Spinal cord (tissue), 9 donors: ENCODE measurements at regions not wholly inside any gene's neighbourhood (a gene's known extent, or its start where the extent isn't known, plus 50 kb on each side); places are given as distances from the start of the nearest gene placed in this dataset.
A peak's percentile ranks its signal among the peaks of the same experiment; 100 is the strongest.

Experiments used
- DNase-seq, 6 donors: peaks; one replicate each; pipeline versions ENCODE4 v3.0.0 to v3.0.0-alpha.2; 2013 to 2015; ENCODE audit warnings: low spot score in 6 of 6, low read depth in 4 of 6
- H3K27ac ChIP-seq: one replicate; pipeline ENCODE4 v1.5.1; 2013; ENCODE audit warnings: low read depth, low read length, control low read depth
- H3K27me3 ChIP-seq: one replicate; pipeline ENCODE4 v1.6.1; 2013; ENCODE audit warnings: low read length; ENCODE audit not compliant: control insufficient read depth, insufficient read depth
- H3K36me3 ChIP-seq: one replicate; pipeline ENCODE4 v1.6.1; 2013; ENCODE audit warnings: low read length; ENCODE audit not compliant: control insufficient read depth, insufficient read depth
- H3K4me1 ChIP-seq: one replicate; pipeline ENCODE4 v1.6.1; 2013; ENCODE audit warnings: low read length; ENCODE audit not compliant: control insufficient read depth, insufficient read depth
- H3K4me3 ChIP-seq: one replicate; pipeline ENCODE4 v1.5.1; 2013; ENCODE audit warnings: low read depth, low read length, control low read depth
- H3K9me3 ChIP-seq: one replicate; pipeline ENCODE4 v1.6.1; 2013; ENCODE audit warnings: low read length; ENCODE audit not compliant: control insufficient read depth, insufficient read depth
- WGBS: methylation state at CpG from one replicate; pipeline ENCODE4 v1.1.5; 2013; ENCODE audit warnings: missing lambda C conversion rate; ENCODE audit not compliant: insufficient coverage; 5-methylcytosine and 5-hydroxymethylcytosine counted together
- donor health status: healthy.

GRCh38 chr1:87592156-87592555 is 263.5 kb downstream of the LMO4 start:
- H3K36me3 ChIP-seq, result no peaks in the 10 kb centered on the region
- no peaks in the 10 kb centered on the region for H3K27me3 ChIP-seq
- no peak for DNase-seq
- no peaks in the 10 kb centered on the region for H3K9me3 ChIP-seq
- no peak overlapping the region for H3K27ac ChIP-seq
- no CpG with 5 or more reads among the region's 2 CpGs for WGBS
- no peak overlapping the region for H3K4me3 ChIP-seq
- H3K4me1 ChIP-seq, result no peaks in the 10 kb centered on the region

- Histone ChIP-seq H3K4me3 (no peak overlapping the region), H3K4me1 (no peaks in the 10 kb centered on the region), H3K27me3 (no peaks in the 10 kb centered on the region), H3K27ac (no peak overlapping the region), H3K36me3 (no peaks in the 10 kb centered on the region), H3K9me3 (no peaks in the 10 kb centered on the region)
- WGBS, result 80% methylated on average over 5 of the region's 8 CpGs
- no peak for DNase-seq
Observed at GRCh38 chr1:87594736-87595383, 266.2 kb downstream of the LMO4 start.

- no peaks in the 10 kb centered on the region for H3K27me3 ChIP-seq
- H3K27ac ChIP-seq, result no peak overlapping the region
- WGBS, result 82% methylated on average over 1 of the region's 3 CpGs
- no peak for DNase-seq
- H3K9me3 ChIP-seq, result no peaks in the 10 kb centered on the region
- H3K4me1 ChIP-seq, result no peaks in the 10 kb centered on the region
- no peak overlapping the region for H3K4me3 ChIP-seq
- H3K36me3 ChIP-seq, result no peaks in the 10 kb centered on the region
Observed at GRCh38 chr1:87595384-87595781, 266.7 kb downstream of the LMO4 start.

GRCh38 chr1:87598429-87598828 is 269.7 kb downstream of the LMO4 start:
- Histone ChIP-seq H3K4me3 (no peak overlapping the region), H3K9me3 (no peaks in the 10 kb centered on the region), H3K36me3 (no peaks in the 10 kb centered on the region), H3K4me1 (no peaks in the 10 kb centered on the region), H3K27ac (no peak overlapping the region), H3K27me3 (no peaks in the 10 kb centered on the region)
- DNase-seq, result no peak
- WGBS, result 71% methylated on average over 1 of the region's 3 CpGs

GRCh38 chr1:87599569-87599968 is 270.9 kb downstream of the LMO4 start:
- no peaks in the 10 kb centered on the region for H3K9me3 ChIP-seq
- no peak overlapping the region for H3K4me3 ChIP-seq
- no peak overlapping the region for H3K27ac ChIP-seq
- no peaks in the 10 kb centered on the region for H3K4me1 ChIP-seq
- H3K36me3 ChIP-seq, result no peaks in the 10 kb centered on the region
- DNase-seq, result peak in 1 of 6 donors; percentile 75
- H3K27me3 ChIP-seq, result no peaks in the 10 kb centered on the region
- WGBS, result 40% methylated on average over 1 of the region's 2 CpGs

- H3K4me1 ChIP-seq, result no peaks in the 10 kb centered on the region
- no peak overlapping the region for H3K4me3 ChIP-seq
- DNase-seq, result peak in 3 of 6 donors; percentile 12 to 83 (median 31)
- WGBS, result 21% methylated on average over 4 of the region's 6 CpGs
- H3K27me3 ChIP-seq, result no peaks in the 10 kb centered on the region
- H3K36me3 ChIP-seq, result no peaks in the 10 kb centered on the region
- no peaks in the 10 kb centered on the region for H3K9me3 ChIP-seq
- no peak overlapping the region for H3K27ac ChIP-seq
Observed at GRCh38 chr1:87600055-87600850, 271.6 kb downstream of the LMO4 start.

- no peak overlapping the region for H3K27ac ChIP-seq
- no peaks in the 10 kb centered on the region for H3K4me1 ChIP-seq
- no peaks in the 10 kb centered on the region for H3K9me3 ChIP-seq
- no peak overlapping the region for H3K4me3 ChIP-seq
- H3K36me3 ChIP-seq, result no peaks in the 10 kb centered on the region
- no peaks in the 10 kb centered on the region for H3K27me3 ChIP-seq
- no peak for DNase-seq
- WGBS, result 75% methylated on average over 1 of the region's 1 CpG
Observed at GRCh38 chr1:87600854-87601253, 272.2 kb downstream of the LMO4 start.

- Histone ChIP-seq H3K9me3 (no peaks in the 10 kb centered on the region), H3K4me3 (no peak overlapping the region), H3K27ac (no peak overlapping the region), H3K36me3 (no peaks in the 10 kb centered on the region), H3K27me3 (no peaks in the 10 kb centered on the region), H3K4me1 (no peaks in the 10 kb centered on the region)
- no CpG with 5 or more reads among the region's 1 CpG for WGBS
- no peak for DNase-seq
Observed at GRCh38 chr1:87603626-87604025, 274.9 kb downstream of the LMO4 start.

GRCh38 chr1:87612956-87613355 is 284.3 kb downstream of the LMO4 start:
- Histone ChIP-seq H3K27me3 (no peaks in the 10 kb centered on the region), H3K27ac (no peak overlapping the region), H3K4me3 (no peak overlapping the region), H3K4me1 (no peaks in the 10 kb centered on the region), H3K9me3 (no peaks in the 10 kb centered on the region), H3K36me3 (no peaks in the 10 kb centered on the region)
- no CpG with 5 or more reads among the region's 3 CpGs for WGBS
- DNase-seq, result no peak

GRCh38 chr1:87615491-87615890 is 286.8 kb downstream of the LMO4 start:
- WGBS, result no CpG with 5 or more reads among the region's 2 CpGs

More at GRCh38 chr1:87615491-87615890, 286.8 kb downstream of the LMO4 start:
- Histone ChIP-seq H3K9me3 (no peaks in the 10 kb centered on the region), H3K36me3 (no peaks in the 10 kb centered on the region), H3K4me1 (no peaks in the 10 kb centered on the region), H3K4me3 (no peak overlapping the region), H3K27ac (no peak overlapping the region), H3K27me3 (no peaks in the 10 kb centered on the region)
- no peak for DNase-seq
